ENCODE measurements at regions not wholly inside any gene's neighbourhood (a gene's known extent, or its start where the extent isn't known, plus 50 kb on each side); places are given as distances from the start of the nearest gene placed in this dataset.
"Not testable (repeated sequence)": the region's sequence is repeated elsewhere in the genome, so short reads cannot be mapped to it uniquely, and the experiment has no call there.

GRCh38 chr3:75906555-75907112, 121.3 kb upstream of the ZNF717 start:
- peak overlapping the region; percentile 76 for H3K4me3 ChIP-seq (ENCODE audit: control insufficient read depth, low read depth, low read length)
- TF ChIP-seq CTCF (IDR thresholded peaks at IDR 0.05; ENCODE audit: control insufficient read depth, insufficient read depth, low read depth, low read length, missing control alignments), result peak; percentile 65
- DNase-seq (ENCODE audit: low read depth), result peak; percentile 39

- TF ChIP-seq CTCF (IDR thresholded peaks at IDR 0.05; ENCODE audit: control insufficient read depth, insufficient read depth, low read depth, low read length, missing control alignments), result no peak
- H3K4me3 ChIP-seq (ENCODE audit: control insufficient read depth, low read depth, low read length), result no peak overlapping the region
- DNase-seq (ENCODE audit: low read depth), result no peak
Measured at GRCh38 chr3:75913800-75914350, 128.5 kb upstream of the ZNF717 start.

GRCh38 chr3:75914741-75915140, 129.4 kb upstream of the ZNF717 start:
- not testable (repeated sequence) for H3K4me3 ChIP-seq (ENCODE audit: control insufficient read depth, low read depth, low read length); DNase-seq (ENCODE audit: low read depth)

GRCh38 chr3:75938921-75939320, 153.6 kb upstream of the ZNF717 start:
- DNase-seq (ENCODE audit: low read depth), result no peak
- no peak overlapping the region for H3K4me3 ChIP-seq (ENCODE audit: control insufficient read depth, low read depth, low read length)
- TF ChIP-seq CTCF (IDR thresholded peaks at IDR 0.05; ENCODE audit: control insufficient read depth, insufficient read depth, low read depth, low read length, missing control alignments), result no peak

- no peak for DNase-seq (ENCODE audit: low read depth)
- no peak overlapping the region for H3K4me3 ChIP-seq (ENCODE audit: control insufficient read depth, low read depth, low read length)
- no peak for TF ChIP-seq CTCF (IDR thresholded peaks at IDR 0.05; ENCODE audit: control insufficient read depth, insufficient read depth, low read depth, low read length, missing control alignments)
Measured at GRCh38 chr3:75951941-75952340, 166.6 kb upstream of the ZNF717 start.

GRCh38 chr3:75960031-75960430, 174.7 kb upstream of the ZNF717 start:
- H3K4me3 ChIP-seq (ENCODE audit: control insufficient read depth, low read depth, low read length); DNase-seq (ENCODE audit: low read depth): not testable (repeated sequence)

GRCh38 chr3:75962054-75962453, 176.7 kb upstream of the ZNF717 start:
- DNase-seq (ENCODE audit: low read depth); H3K4me3 ChIP-seq (ENCODE audit: control insufficient read depth, low read depth, low read length): not testable (repeated sequence)

GRCh38 chr3:75967071-75967470, 181.7 kb upstream of the ZNF717 start:
- TF ChIP-seq CTCF (IDR thresholded peaks at IDR 0.05; ENCODE audit: control insufficient read depth, insufficient read depth, low read depth, low read length, missing control alignments), result no peak
- no peak for DNase-seq (ENCODE audit: low read depth)
- H3K4me3 ChIP-seq (ENCODE audit: control insufficient read depth, low read depth, low read length), result no peak overlapping the region
